ENCODE measurements at regions not wholly inside any gene's neighbourhood (a gene's known extent, or its start where the extent isn't known, plus 50 kb on each side); places are given as distances from the start of the nearest gene placed in this dataset.

DNA sequence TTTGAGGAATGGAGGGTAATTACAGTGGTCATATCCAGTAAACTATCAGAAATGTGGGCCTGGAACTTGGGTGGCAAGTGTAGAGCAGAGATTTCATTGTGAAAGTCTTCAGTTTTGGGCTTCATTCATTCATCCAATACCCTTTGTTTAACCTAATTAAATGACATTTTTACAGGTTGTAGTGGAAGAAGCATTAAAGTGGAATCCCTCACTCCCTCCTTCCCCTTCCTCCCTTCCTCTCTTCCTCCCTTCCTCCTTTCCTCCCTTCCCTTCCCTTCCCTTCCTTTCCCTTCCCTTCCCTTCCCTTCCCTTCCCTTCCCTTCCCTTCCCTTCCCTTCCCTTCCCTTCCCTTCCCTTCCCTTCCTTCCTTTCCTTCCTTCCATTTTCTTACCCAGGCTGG, 219.3 kb downstream of the PDCD6IP start:
- TF ChIP-seq, protein P1, sequence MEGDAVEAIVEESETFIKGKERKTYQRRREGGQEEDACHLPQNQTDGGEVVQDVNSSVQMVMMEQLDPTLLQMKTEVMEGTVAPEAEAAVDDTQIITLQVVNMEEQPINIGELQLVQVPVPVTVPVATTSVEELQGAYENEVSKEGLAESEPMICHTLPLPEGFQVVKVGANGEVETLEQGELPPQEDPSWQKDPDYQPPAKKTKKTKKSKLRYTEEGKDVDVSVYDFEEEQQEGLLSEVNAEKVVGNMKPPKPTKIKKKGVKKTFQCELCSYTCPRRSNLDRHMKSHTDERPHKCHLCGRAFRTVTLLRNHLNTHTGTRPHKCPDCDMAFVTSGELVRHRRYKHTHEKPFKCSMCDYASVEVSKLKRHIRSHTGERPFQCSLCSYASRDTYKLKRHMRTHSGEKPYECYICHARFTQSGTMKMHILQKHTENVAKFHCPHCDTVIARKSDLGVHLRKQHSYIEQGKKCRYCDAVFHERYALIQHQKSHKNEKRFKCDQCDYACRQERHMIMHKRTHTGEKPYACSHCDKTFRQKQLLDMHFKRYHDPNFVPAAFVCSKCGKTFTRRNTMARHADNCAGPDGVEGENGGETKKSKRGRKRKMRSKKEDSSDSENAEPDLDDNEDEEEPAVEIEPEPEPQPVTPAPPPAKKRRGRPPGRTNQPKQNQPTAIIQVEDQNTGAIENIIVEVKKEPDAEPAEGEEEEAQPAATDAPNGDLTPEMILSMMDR (IDR thresholded peaks at IDR 0.05), result no peak
- no peak for TF ChIP-seq POLR2A (IDR thresholded peaks at IDR 0.05)

Data from tibial nerve (tissue), 3 donors.